Peyer's patch (tissue), 4 donors: ENCODE measurements at regions not wholly inside any gene's neighbourhood (a gene's known extent, or its start where the extent isn't known, plus 50 kb on each side); places are given as distances from the start of the nearest gene placed in this dataset.

Source experiments
- DNase-seq, 3 donors: peaks; one replicate each; pipeline ENCODE4 v3.0.0-alpha.2; 2017 to 2019
- H3K27ac ChIP-seq, 4 donors: fragments of 200-600 bp; sonication (generic); one replicate each; pipeline ENCODE4 v1.5.1; 2016 to 2019
- H3K27me3 ChIP-seq, 2 donors: fragments of 200-600 bp; sonication (generic); one replicate each; pipeline ENCODE4 v1.5.1; 2019
- H3K36me3 ChIP-seq, 3 donors: fragments of 200-600 bp; sonication (generic); one replicate each; pipeline ENCODE4 v1.5.1; 2016 to 2019
- H3K4me1 ChIP-seq, 4 donors: fragments of 200-600 bp; sonication (generic); one replicate each; pipeline ENCODE4 v1.5.1; 2016 to 2019
- H3K4me3 ChIP-seq, 4 donors: fragments of 200-600 bp; sonication (generic); 1 replicate in 3 of 4; 2 replicates in 1 of 4; pipeline ENCODE4 v1.5.1; 2016 to 2019; ENCODE audit warnings: mild to moderate bottlenecking in 1 of 4
- H3K9me3 ChIP-seq, 4 donors: fragments of 200-600 bp; sonication (generic); one replicate each; pipeline ENCODE4 v1.5.1; 2016 to 2019; ENCODE audit warnings: mild to moderate bottlenecking in 1 of 4
- POLR2A ChIP-seq, 2 donors: fragments of 450-650 bp; IDR thresholded peaks; one replicate each; pipeline ENCODE4 v1.5.1; 2017; ENCODE audit warnings: antibody characterized with exemption in 2 of 2, mild to moderate bottlenecking in 2 of 2, moderate library complexity in 2 of 2
- TF ChIP-seq, protein P1 (sequence below), 6 experiments: fragments of 450-650 bp in 4 of 6; fragments of 200-600 bp in 2 of 6; sonication (generic) in 1 of 6; IDR thresholded peaks; one replicate each; pipeline ENCODE4 v1.5.1; 2017 to 2019; ENCODE audit warnings: antibody characterized with exemption in 6 of 6, mild to moderate bottlenecking in 3 of 6, moderate library complexity in 1 of 6

DNA sequence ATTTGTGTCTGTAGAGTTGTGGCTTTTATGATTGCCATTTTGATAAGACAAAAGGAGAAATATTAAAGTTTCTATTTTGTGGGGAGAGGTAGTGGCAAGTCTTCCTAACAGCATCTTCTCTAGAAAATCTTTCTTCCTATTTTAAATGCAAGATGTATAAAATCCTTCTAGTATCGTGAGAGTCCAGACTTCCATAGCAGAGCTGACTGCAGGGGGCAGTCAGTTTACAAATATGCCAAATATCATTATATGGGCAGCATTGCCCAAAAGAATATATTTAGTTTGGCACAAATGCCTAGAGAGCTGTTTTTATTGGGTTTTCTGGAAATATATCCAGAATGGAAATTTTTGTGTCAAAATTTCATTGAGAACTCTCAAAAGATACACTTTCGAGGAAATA lies 82.1 kb upstream of the ALDH1A1 start:
- no peaks in the 10 kb centered on the region for H3K27me3 ChIP-seq
- H3K9me3 ChIP-seq = no peaks in the 10 kb centered on the region
- no peak for TF ChIP-seq POLR2A (IDR thresholded peaks at IDR 0.05)
- TF ChIP-seq, protein P1, sequence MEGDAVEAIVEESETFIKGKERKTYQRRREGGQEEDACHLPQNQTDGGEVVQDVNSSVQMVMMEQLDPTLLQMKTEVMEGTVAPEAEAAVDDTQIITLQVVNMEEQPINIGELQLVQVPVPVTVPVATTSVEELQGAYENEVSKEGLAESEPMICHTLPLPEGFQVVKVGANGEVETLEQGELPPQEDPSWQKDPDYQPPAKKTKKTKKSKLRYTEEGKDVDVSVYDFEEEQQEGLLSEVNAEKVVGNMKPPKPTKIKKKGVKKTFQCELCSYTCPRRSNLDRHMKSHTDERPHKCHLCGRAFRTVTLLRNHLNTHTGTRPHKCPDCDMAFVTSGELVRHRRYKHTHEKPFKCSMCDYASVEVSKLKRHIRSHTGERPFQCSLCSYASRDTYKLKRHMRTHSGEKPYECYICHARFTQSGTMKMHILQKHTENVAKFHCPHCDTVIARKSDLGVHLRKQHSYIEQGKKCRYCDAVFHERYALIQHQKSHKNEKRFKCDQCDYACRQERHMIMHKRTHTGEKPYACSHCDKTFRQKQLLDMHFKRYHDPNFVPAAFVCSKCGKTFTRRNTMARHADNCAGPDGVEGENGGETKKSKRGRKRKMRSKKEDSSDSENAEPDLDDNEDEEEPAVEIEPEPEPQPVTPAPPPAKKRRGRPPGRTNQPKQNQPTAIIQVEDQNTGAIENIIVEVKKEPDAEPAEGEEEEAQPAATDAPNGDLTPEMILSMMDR (IDR thresholded peaks at IDR 0.05) = no peak
- no peaks in the 10 kb centered on the region for H3K4me1 ChIP-seq
- no peak overlapping the region for H3K27ac ChIP-seq
- no peak for DNase-seq
- H3K36me3 ChIP-seq = no peaks in the 10 kb centered on the region
- no peak overlapping the region for H3K4me3 ChIP-seq

DNA sequence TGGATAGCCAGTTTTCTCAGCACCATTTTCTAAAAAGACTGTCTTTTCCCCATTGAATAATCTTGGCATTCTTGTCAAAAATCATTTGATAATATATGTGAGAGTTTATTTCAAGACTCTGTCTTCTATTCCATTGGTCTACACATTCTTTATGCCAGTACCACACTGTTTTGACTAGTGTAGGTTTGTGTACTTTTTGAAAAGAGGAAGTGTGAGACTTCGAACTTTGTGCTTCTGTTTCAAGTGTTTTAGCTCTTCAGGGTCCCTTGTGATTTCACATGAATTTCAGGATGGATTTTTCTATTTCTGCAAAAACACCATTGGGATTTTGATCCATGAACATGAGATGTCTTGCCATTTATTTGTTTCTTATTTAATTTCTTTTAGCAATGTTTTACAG lies 78.5 kb upstream of the ALDH1A1 start:
- Histone ChIP-seq H3K4me3 (no peak overlapping the region), H3K27me3 (no peaks in the 10 kb centered on the region), H3K9me3 (no peaks in the 10 kb centered on the region), H3K27ac (no peak overlapping the region), H3K4me1 (no peaks in the 10 kb centered on the region), H3K36me3 (no peaks in the 10 kb centered on the region)
- DNase-seq = no peak
- TF ChIP-seq, protein P1 (IDR thresholded peaks at IDR 0.05) = no peak
- TF ChIP-seq POLR2A (IDR thresholded peaks at IDR 0.05) = no peak

DNA sequence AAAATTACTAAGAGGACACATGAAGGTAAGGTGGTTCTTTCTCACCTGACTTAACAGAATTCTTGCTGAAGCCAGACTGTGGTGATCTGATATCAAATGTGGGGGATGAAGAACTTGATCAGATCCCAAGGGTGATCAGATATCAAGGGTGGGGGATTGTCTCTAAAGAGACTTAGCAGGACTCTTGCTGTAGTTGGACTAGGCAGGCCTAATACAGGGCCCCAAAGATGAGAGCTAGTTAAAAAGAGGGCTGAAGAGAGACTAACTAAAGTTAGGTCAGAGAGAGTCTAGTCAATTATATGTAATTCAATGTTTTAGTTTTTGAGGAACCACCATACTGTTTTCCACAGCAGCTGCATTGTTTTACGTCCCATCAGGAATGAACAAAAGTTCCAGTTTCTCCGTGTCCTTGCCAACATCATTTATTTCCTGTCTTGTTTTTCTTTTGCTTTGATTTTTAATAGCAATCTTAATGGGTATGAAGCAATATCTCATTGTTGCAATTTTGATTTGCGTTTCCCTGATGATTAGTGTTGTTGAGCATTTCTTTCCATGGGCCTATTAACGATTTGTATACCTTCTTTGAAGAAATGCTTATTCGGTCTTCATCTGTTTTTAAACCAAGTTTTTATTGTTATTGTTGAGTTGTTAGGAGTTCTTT lies 77.6 kb upstream of the ALDH1A1 start:
- TF ChIP-seq, protein P1 (IDR thresholded peaks at IDR 0.05) = no peak
- TF ChIP-seq POLR2A (IDR thresholded peaks at IDR 0.05) = no peak
- no peak for DNase-seq
- Histone ChIP-seq H3K4me3 (no peak overlapping the region), H3K9me3 (no peaks in the 10 kb centered on the region), H3K27me3 (no peaks in the 10 kb centered on the region), H3K27ac (no peak overlapping the region), H3K36me3 (no peaks in the 10 kb centered on the region), H3K4me1 (no peaks in the 10 kb centered on the region)

DNA sequence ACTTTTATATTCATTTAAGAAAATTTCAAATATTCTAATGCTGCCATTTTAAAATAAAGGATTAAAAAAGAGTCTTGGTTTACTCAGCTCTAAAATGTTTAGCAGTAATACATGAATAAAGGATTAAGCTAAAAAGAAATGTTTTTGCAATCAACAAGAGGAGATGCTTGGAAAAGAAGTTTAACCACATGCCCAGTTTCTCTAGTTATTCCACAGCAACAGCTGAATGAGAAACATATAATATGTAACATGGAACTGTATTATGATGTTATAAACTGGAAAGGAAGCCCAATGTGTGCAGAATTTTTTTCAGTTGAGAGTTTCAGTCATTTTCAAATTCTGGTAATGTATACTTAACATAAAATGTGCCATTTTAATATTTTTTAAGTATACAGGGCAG lies 76.5 kb upstream of the ALDH1A1 start:
- Histone ChIP-seq H3K36me3 (no peaks in the 10 kb centered on the region), H3K9me3 (no peaks in the 10 kb centered on the region), H3K4me3 (no peak overlapping the region), H3K4me1 (no peaks in the 10 kb centered on the region), H3K27ac (no peak overlapping the region), H3K27me3 (no peaks in the 10 kb centered on the region)
- no peak for TF ChIP-seq POLR2A (IDR thresholded peaks at IDR 0.05)
- TF ChIP-seq, protein P1 (IDR thresholded peaks at IDR 0.05) = no peak
- no peak for DNase-seq

DNA sequence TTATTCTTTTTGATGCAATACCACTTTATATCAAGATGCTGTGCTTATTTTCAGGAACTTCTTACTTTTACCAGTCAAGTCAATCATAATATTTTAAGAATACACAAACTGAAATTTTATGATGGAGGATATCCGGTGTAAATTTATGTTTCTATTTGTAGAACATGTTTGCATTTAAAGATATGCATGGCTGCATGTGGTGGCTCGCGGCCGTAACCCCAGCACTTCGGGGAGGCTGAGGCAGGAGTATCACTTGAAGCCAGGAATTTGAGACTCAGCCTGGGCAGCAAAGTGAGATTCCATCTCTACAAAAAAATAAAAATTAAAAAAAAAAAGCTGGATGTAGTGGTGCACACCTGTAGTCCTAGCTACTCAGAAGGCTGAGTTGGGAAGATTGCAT lies 73.5 kb upstream of the ALDH1A1 start:
- Histone ChIP-seq H3K27me3 (no peaks in the 10 kb centered on the region), H3K27ac (no peak overlapping the region), H3K4me1 (peaks cover 0 to 7% (median 0%) of the 10 kb centered on the region in 4 donors), H3K4me3 (no peak overlapping the region), H3K36me3 (no peaks in the 10 kb centered on the region), H3K9me3 (no peaks in the 10 kb centered on the region)
- no peak for TF ChIP-seq POLR2A (IDR thresholded peaks at IDR 0.05)
- TF ChIP-seq, protein P1 (IDR thresholded peaks at IDR 0.05) = no peak
- no peak for DNase-seq

DNA sequence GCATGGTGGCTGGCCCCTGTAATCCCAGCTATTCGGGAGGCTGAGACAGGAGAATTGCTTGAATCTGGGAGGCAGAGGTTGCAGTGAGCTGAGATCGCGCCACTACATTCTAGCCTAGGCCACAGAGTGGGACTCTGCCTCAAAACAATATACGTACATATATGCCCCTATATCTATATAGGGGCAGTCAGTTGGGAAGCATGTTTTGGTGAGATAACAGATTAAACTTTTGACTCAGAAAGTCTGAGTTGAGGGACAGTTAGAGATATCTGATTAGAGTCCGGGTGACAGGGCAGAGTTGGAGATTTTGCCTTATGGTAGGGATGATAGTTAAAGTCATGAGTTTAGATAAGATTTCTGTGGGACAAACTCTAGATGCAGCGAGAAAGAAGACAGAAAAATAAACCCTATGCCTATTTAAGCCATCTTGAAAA lies 71.8 kb upstream of the ALDH1A1 start:
- Histone ChIP-seq H3K27me3 (no peaks in the 10 kb centered on the region), H3K36me3 (no peaks in the 10 kb centered on the region), H3K4me3 (no peak overlapping the region), H3K4me1 (peaks cover 0 to 7% (median 0%) of the 10 kb centered on the region in 4 donors), H3K27ac (no peak overlapping the region), H3K9me3 (no peaks in the 10 kb centered on the region)
- DNase-seq = no peak
- no peak for TF ChIP-seq POLR2A (IDR thresholded peaks at IDR 0.05)
- TF ChIP-seq, protein P1 (IDR thresholded peaks at IDR 0.05) = no peak
